Activated naive CD8-positive, alpha-beta T cell treated with anti-CD3 and anti-CD28 coated beads for 36 hours (primary cell): ENCODE measurements at regions not wholly inside any gene's neighbourhood (a gene's known extent, or its start where the extent isn't known, plus 50 kb on each side); places are given as distances from the start of the nearest gene placed in this dataset.

Experiments
- DNase-seq: peaks from one replicate; pipeline ENCODE4 v3.0.0; 2021
- H3K27ac Mint-ChIP-seq: one replicate; pipeline ENCODE4 v1.8.0; 2022; ENCODE audit warnings: mild to moderate bottlenecking, moderate library complexity, mixed read lengths
- H3K27me3 Mint-ChIP-seq: one replicate; pipeline ENCODE4 v1.8.0; 2022; ENCODE audit warnings: mild to moderate bottlenecking, mixed read lengths
- H3K36me3 Mint-ChIP-seq: one replicate; pipeline ENCODE4 v1.8.0; 2021; ENCODE audit warnings: mild to moderate bottlenecking, mixed read lengths
- H3K4me1 Mint-ChIP-seq: one replicate; pipeline ENCODE4 v1.8.0; 2021; ENCODE audit warnings: mixed read lengths
- H3K4me3 Mint-ChIP-seq: one replicate; pipeline ENCODE4 v1.8.0; 2022; ENCODE audit warnings: mild to moderate bottlenecking, moderate library complexity, mixed read lengths
- H3K9me3 Mint-ChIP-seq: one replicate; pipeline ENCODE4 v1.8.0; 2022; ENCODE audit warnings: mixed read lengths

GRCh38 chr21:38660333-38661196, 145.2 kb upstream of the ETS2 start:
- peaks cover 7% of the 10 kb centered on the region for H3K4me1 Mint-ChIP-seq
- no peaks in the 10 kb centered on the region for H3K36me3 Mint-ChIP-seq

DNA sequence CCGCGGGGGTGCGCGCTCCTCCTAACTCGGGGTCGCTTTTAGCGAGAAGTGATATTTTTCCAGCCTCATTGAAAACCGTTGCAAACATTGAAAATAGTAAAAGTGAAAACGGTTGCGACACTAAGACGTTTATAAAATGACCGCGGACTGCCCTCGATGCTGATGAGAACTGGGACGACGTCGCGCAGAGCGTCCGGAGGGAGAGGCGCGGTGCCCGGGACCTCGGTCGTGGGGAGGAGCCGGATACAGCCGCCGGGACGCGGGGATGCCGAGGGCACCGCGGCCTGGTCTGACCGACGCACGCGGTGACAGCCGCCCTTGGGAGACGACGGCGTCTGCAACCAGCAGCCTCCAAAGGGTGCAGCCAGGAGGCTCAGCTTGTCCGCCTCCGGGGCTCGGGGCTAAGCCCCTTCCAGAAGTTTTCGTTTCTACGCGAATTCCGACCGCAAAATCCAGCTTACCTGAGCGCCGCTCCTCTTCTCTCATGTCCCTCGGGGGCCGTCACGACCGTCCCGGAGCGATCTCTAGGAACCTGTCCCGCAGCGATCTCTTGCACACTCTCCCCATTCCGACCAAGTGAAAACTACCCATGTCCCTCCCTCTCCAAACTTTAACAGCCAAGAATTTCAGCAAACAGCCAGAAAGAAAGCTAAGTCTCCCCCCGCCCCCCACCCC, 144.4 kb upstream of the ETS2 start:
- H3K36me3 Mint-ChIP-seq, result no peaks in the 10 kb centered on the region
- H3K4me3 Mint-ChIP-seq, result peak overlapping the region; percentile 63
- peaks cover 79% of the 10 kb centered on the region for H3K27me3 Mint-ChIP-seq
- no peak overlapping the region for H3K27ac Mint-ChIP-seq
- no peaks in the 10 kb centered on the region for H3K9me3 Mint-ChIP-seq
- peaks cover 7% of the 10 kb centered on the region for H3K4me1 Mint-ChIP-seq
- DNase-seq, result peak; percentile 20

More at GRCh38 chr21:38660333-38661196, 145.2 kb upstream of the ETS2 start:
- H3K27me3 Mint-ChIP-seq, result peaks cover 76% of the 10 kb centered on the region
- DNase-seq, result peak; percentile 18
- peak overlapping the region; percentile 63 for H3K4me3 Mint-ChIP-seq
- H3K27ac Mint-ChIP-seq, result no peak overlapping the region
- no peaks in the 10 kb centered on the region for H3K9me3 Mint-ChIP-seq

DNA sequence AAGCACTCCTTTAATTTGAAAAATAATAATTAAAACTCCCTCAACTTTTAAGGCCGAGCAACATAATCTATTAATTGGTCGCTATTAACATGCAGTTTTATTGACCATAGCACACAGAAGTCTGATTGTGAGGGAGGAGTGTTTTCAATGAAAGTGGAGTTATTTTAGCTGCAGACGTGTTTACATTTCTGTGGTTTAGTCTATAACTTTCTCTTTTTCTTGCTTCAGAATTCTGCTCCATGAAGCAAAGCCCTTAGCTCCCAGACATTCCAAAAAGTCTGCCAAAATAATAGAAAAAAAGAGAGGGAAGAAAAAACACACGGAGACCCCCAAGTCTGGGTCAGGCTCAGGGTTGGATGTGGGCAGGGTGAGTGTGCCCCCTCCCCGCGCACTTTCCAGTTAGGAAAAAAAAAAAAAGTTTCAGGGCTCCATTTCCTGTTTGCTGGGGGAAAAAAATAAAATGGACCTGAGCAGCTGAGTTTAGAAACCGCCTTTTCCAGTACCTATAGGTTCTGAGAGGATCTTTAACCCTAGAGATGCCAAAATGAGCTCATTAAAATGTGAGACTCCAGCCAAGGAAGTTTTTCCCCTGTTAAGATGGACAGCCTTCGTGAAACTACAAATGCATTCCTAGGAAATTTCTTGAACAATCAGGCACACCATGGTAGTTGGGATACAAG, 143.7 kb upstream of the ETS2 start:
- DNase-seq, result no peak
- H3K9me3 Mint-ChIP-seq, result no peaks in the 10 kb centered on the region
- H3K4me1 Mint-ChIP-seq, result peaks cover 7% of the 10 kb centered on the region
- H3K27me3 Mint-ChIP-seq, result peaks cover 74% of the 10 kb centered on the region
- no peak overlapping the region for H3K4me3 Mint-ChIP-seq
- H3K27ac Mint-ChIP-seq, result no peak overlapping the region
- no peaks in the 10 kb centered on the region for H3K36me3 Mint-ChIP-seq

GRCh38 chr21:38663282-38663681, 142.4 kb upstream of the ETS2 start:
- Mint-ChIP-seq H3K27me3 (peaks cover 64% of the 10 kb centered on the region), H3K9me3 (no peaks in the 10 kb centered on the region), H3K36me3 (no peaks in the 10 kb centered on the region), H3K27ac (no peak overlapping the region), H3K4me3 (no peak overlapping the region), H3K4me1 (peaks cover 7% of the 10 kb centered on the region)
- no peak for DNase-seq

- Mint-ChIP-seq H3K4me1 (peaks cover 7% of the 10 kb centered on the region), H3K4me3 (no peak overlapping the region), H3K27ac (no peak overlapping the region), H3K27me3 (peaks cover 60% of the 10 kb centered on the region), H3K36me3 (no peaks in the 10 kb centered on the region), H3K9me3 (no peaks in the 10 kb centered on the region)
- no peak for DNase-seq
Measured at GRCh38 chr21:38664315-38664714, 141.4 kb upstream of the ETS2 start.

DNA sequence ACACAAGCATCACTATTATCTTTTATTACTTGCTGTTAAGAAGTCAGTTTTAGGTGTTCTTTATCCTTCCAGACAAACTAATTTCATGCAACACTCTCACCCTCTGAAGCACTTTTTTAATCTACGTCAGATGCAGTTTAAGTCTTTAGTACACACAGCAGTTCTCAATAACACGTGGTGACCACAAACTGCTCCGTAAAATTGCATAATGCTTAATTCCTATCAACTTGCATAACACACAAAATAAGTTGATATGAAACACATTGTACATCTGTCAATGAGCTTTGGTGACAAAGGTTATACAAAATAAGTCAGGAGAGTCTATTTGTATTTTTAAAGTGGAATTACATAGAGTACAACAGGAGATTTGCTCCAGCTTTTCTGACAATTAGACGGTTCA, 140.9 kb upstream of the ETS2 start:
- H3K9me3 Mint-ChIP-seq, result no peaks in the 10 kb centered on the region
- peaks cover 54% of the 10 kb centered on the region for H3K27me3 Mint-ChIP-seq
- H3K27ac Mint-ChIP-seq, result no peak overlapping the region
- H3K4me3 Mint-ChIP-seq, result no peak overlapping the region
- DNase-seq, result no peak
- H3K36me3 Mint-ChIP-seq, result no peaks in the 10 kb centered on the region
- peaks cover 5% of the 10 kb centered on the region for H3K4me1 Mint-ChIP-seq

DNA sequence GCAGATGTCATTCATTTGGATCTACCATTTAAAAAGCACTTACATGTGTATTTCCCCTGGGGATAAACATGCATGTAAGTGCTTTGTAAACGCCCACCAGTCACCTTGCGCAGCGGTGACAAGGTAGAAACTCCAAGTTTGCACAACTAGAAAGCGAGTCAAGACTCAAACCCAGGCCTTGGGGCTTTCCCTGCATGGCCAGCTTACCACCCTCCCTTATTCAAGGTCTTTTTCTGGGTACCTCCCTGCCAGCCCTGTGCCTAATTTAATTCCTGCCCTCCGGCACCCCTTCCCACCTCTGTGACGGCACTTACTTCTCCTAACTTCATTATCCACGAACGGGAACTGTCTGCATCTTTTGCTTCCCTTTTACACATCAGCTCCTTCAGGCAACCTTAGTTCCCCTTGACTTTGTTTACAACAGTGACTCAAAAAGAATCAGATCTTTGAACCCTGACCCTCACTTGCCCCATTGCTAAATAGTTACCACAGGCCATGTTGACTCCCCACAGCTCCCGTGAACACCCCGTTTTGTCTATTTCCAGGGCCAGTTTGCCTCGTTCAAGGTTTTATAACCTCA, 138.3 kb upstream of the ETS2 start:
- no peaks in the 10 kb centered on the region for H3K9me3 Mint-ChIP-seq
- H3K4me3 Mint-ChIP-seq, result no peak overlapping the region
- H3K27ac Mint-ChIP-seq, result no peak overlapping the region

DNA sequence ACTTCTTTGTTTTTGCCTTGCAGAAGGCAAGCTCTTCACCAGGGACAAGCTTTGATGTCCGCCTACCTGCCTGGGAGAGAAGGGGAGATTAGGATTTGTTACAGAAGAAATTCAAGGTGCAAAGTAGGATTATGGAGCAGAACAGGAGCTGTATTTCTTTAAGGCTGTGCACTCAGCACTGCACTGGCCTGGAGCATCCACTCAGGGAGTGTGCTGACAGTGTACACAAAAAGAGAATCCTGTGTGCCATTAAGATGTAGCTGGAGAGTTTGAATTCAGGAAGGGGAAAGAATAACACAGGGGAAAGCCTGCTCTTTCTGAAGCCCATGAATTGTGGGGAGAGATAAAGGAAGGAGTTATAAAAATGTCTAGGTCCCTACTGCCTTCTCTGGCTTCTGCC, 137.7 kb upstream of the ETS2 start:
- Mint-ChIP-seq H3K27me3 (peaks cover 25% of the 10 kb centered on the region), H3K9me3 (no peaks in the 10 kb centered on the region), H3K4me3 (no peak overlapping the region), H3K27ac (no peak overlapping the region), H3K36me3 (no peaks in the 10 kb centered on the region), H3K4me1 (no peaks in the 10 kb centered on the region)
- no peak for DNase-seq

More for the DNA sequence above, 138.3 kb upstream of the ETS2 start:
- Mint-ChIP-seq H3K4me1 (no peaks in the 10 kb centered on the region), H3K36me3 (no peaks in the 10 kb centered on the region), H3K27me3 (peaks cover 32% of the 10 kb centered on the region)
- no peak for DNase-seq

- Mint-ChIP-seq H3K4me3 (no peak overlapping the region), H3K27me3 (peaks cover 23% of the 10 kb centered on the region), H3K9me3 (no peaks in the 10 kb centered on the region), H3K36me3 (no peaks in the 10 kb centered on the region), H3K4me1 (no peaks in the 10 kb centered on the region), H3K27ac (no peak overlapping the region)
- DNase-seq, result no peak
Measured at GRCh38 chr21:38668541-38668940, 137.2 kb upstream of the ETS2 start.

DNA sequence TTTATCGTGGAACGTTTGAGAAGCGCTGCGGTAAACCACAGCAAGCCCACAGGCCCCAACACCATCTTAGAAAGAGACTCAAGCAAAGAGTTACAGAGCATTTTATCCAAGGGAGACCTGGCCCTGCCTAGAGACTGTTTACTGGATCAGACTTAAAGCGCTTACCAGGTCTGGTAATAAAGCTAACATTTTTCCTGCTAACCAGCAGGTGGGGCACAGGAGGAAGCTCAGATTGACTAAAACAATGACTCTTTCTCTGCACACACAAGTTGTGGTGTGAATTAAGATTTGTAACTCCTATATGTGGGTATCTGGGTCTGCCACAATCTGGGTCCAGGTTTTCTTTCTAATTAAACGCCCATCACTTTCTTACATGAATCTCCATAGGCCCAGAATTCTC, 136.5 kb upstream of the ETS2 start:
- Mint-ChIP-seq H3K4me1 (no peaks in the 10 kb centered on the region), H3K4me3 (no peak overlapping the region), H3K9me3 (no peaks in the 10 kb centered on the region), H3K36me3 (no peaks in the 10 kb centered on the region), H3K27me3 (peaks cover 23% of the 10 kb centered on the region), H3K27ac (no peak overlapping the region)
- no peak for DNase-seq

DNA sequence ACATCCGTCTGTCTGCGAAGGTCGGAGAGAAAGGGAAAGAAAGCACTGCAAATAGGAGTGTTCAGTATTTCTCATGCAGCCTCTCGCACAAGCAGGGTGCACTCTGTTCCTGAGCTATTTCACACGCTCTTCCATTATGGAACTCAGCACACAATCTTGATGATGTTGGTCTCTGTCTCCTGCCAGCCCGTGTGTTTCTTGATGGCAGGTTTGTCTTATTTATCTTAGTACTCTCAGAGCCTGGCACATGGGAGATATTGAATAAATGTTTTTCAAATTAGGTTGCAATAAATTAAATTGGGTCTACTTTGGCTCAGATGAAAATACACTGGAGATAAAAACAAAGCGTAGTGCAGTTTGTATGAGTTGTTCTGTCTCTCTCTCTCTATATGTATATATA, 134.9 kb upstream of the ETS2 start:
- Mint-ChIP-seq H3K4me1 (no peaks in the 10 kb centered on the region), H3K36me3 (no peaks in the 10 kb centered on the region), H3K27ac (no peak overlapping the region), H3K4me3 (no peak overlapping the region), H3K9me3 (no peaks in the 10 kb centered on the region), H3K27me3 (peaks cover 12% of the 10 kb centered on the region)
- DNase-seq, result no peak

GRCh38 chr21:38671773-38672172, 134.0 kb upstream of the ETS2 start:
- Mint-ChIP-seq H3K27me3 (peaks cover 13% of the 10 kb centered on the region), H3K36me3 (no peaks in the 10 kb centered on the region), H3K27ac (no peak overlapping the region), H3K4me1 (no peaks in the 10 kb centered on the region), H3K9me3 (no peaks in the 10 kb centered on the region), H3K4me3 (no peak overlapping the region)
- DNase-seq, result no peak

- Mint-ChIP-seq H3K27me3 (peaks cover 17% of the 10 kb centered on the region), H3K27ac (no peak overlapping the region), H3K4me3 (no peak overlapping the region), H3K9me3 (no peaks in the 10 kb centered on the region), H3K4me1 (peaks cover 3% of the 10 kb centered on the region), H3K36me3 (no peaks in the 10 kb centered on the region)
- no peak for DNase-seq
Measured at GRCh38 chr21:38675182-38675824, 130.4 kb upstream of the ETS2 start.

DNA sequence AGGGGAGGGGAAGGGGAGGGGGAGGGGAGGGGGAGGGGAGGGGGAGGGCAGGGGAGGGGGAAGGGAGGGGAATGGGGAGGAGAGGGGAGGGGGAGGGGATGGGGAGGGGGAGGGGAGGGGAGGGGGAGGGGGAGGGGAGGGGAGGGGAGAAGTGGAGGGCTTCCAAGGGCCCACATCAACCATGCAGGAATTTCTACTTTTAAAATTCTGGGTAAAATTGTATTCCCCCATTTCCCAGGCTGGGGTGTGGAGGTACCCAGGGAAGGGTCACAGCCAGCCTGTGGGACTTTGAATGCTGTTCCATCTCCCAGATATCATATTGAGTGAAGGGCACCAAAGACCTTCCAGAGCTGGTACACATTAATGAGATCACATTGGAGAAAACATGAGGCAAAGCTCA, 126.9 kb upstream of the ETS2 start:
- no peaks in the 10 kb centered on the region for H3K9me3 Mint-ChIP-seq
- H3K4me3 Mint-ChIP-seq, result no peak overlapping the region
- no peak overlapping the region for H3K27ac Mint-ChIP-seq
- peaks cover 3% of the 10 kb centered on the region for H3K4me1 Mint-ChIP-seq
- no peak for DNase-seq
- no peaks in the 10 kb centered on the region for H3K36me3 Mint-ChIP-seq
- peaks cover 12% of the 10 kb centered on the region for H3K27me3 Mint-ChIP-seq

DNA sequence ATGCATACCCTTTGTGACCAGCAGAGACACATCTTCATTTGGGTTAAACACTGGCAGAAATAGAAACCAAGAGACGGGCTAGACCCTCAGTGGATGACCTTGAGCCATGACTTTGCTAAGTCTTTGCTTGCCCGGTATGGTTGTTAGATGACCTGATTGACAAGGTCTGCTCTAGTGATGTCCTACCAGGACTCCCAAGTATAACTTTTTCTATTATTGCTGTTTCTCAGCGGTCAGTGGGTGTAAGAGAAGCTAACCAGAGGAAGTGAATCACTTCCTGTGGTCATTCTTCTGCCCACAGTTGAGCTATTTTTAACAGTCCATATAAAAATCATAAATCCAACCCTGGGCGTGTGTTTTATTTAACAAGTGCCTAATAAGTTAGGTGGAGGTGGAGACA, 126.2 kb upstream of the ETS2 start:
- Mint-ChIP-seq H3K27ac (no peak overlapping the region), H3K27me3 (peaks cover 11% of the 10 kb centered on the region), H3K9me3 (no peaks in the 10 kb centered on the region), H3K36me3 (no peaks in the 10 kb centered on the region), H3K4me3 (no peak overlapping the region), H3K4me1 (peaks cover 3% of the 10 kb centered on the region)
- no peak for DNase-seq
